ENCODE measurements at regions not wholly inside any gene's neighbourhood (a gene's known extent, or its start where the extent isn't known, plus 50 kb on each side); places are given as distances from the start of the nearest gene placed in this dataset.

DNA sequence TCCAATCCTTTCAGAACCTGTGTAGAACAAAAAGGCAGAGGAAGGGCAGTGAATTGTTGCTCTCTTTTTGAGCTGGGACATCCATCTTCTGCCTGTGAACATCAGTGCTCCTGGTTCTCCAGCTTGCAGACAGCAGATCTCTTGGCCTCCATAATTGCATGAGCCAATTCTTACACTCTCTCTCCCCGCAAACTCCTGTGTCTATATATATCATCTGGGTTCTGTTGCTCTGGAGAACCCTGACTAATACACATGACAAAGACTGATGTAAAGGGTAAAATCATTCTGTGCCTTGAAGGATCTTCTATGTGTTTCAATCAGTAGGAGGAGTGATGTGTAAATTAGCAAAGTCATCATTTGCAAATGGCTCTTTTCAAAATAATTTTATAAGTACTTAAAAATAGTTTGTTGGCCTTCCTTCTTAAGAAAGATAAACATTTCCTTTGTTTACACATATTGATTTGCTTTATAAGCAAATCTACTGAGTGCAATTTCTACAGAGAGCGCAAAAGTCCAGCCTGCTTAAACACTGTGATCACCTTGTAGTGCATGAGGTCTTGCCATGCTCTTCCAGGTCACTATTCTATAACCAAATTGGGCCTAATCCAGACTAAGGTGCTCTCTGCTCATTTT lies 154.9 kb upstream of the ANKRD28 start:
- no peak for DNase-seq

DNA sequence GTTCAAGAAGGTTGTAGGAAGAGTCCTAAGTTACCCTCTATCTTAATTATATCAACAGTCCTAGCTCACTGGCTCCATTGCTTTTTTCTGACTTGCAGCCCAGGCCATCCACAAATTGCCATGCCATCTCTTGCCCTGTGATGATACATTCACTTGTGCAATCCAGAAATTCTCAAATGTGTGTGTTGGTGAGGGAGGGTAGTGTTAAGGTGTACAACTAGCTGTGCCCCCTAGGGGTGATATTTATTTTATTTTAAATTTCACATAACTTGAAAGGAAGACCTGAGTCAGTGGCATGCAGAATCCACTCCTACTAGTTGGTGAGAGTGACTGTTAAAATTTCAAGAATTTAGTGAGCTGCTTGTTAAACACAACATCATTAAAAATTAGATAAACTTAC lies 156.1 kb upstream of the ANKRD28 start:
- DNase-seq, result no peak

- DNase-seq, result no peak
These were observed 158.2 kb upstream of the ANKRD28 start for GRCh38 chr3:15955968-15956367.

DNA sequence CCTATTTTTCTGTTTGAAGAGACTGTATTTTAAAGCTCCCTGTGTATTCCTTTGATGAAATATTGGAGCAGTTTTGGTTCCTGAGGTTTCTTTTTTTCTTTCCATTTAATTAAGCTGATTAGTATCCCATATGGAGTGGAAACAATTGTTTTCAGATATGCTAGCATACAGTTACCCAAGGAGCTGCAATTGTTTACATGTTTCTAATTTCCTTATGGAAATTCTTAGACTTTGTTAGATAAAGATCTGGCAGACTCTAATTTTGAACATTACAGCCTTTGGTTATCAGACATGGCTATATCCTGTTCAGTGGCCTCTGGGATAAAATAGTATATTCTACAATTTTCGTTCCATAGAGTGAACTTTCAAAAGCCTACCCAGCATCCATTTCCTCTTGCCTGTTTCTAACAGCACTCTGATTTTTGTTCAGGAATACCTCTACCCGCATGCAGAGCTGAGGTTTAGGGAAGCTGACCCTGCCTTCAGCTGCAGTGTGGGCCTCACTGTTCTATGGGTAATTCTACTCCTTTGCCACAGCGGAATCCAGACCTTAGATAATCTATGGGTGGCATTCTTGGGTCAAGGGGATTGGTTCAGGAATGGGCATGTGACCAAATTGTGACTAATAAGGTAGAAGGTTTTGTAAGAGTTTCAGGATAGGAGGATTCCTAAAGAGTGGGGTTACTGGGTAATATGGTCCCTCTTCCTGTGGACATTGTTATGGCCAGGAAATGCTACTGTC lies 161.1 kb upstream of the ANKRD28 start:
- DNase-seq, result peak; percentile 29

DNA sequence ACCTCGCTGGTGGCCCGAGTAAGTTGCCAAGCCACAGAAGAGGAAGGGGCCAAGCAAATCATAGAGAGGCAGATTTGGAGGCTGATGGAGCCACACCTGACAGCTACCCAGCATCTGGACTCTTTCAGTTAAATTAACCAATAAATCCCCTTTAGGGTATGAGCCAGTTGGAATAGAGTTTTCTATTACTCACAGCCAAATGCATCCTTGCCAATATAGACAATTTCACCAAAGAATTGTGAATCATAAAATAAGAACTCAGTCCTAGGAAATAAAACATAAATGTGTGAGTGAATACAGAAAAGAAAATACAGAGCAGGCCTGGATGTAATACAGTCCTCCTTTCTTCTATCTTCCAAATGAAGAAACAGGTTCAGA lies 161.6 kb upstream of the ANKRD28 start:
- DNase-seq, result peak; percentile 35

DNA sequence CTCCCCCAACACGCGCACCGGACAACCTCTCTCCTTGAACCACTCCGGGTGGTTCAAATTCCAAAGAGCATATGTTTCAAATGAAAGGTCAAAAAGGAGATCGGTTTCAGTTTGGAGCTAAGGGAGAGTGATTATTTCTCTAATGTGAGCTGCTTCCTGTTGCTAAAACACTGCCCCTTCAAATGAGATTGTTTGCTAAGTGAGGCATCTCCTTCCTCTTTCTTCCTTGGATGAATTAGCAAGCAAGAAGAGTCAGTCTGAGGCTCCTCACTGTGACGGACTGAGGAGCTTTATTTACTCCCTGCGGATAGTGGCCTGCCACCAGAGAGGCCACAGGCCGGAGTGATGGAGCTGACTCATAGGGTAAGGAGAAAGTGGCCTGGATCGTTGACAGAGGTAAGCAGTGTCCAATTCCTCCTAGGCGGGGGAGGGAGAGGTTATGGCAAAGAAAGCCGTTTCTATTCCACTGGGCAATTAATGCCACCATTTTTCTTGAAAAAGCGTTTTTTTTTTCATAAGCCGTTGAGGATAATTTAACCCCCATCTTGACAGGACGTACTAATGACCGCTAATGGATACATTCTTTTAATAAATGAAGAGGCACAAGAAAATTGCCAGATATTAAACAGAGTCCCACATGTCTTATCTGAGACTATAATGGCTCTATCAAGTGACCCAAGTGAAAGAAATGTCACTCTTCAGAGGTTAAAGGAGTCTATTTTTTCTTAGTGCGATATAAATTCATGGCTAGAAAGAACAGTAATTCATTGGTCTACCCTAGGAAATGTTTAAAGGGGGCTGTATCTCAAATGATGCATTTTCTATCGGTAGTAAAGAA lies 167.0 kb upstream of the ANKRD28 start:
- peak; percentile 64 for DNase-seq

DNA sequence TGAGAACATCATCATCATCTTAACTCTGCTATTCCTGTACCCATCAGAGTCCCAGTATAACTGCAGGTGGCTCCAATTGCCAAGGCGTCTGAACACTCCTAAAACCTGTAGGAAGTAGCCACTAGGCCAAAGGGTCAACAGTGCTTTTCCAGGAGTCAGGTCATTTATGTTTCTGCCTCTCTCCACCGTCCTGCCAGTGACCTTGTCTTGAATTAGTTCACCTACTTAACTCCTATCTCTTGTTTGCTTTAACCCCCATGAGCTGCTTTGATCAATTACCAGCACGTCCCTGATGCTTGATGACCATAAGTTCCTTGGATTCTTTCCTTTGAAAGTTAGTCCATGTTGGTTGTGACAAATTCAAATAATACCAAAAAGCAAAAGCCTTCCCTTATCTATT lies 169.8 kb upstream of the ANKRD28 start:
- DNase-seq, result no peak

DNA sequence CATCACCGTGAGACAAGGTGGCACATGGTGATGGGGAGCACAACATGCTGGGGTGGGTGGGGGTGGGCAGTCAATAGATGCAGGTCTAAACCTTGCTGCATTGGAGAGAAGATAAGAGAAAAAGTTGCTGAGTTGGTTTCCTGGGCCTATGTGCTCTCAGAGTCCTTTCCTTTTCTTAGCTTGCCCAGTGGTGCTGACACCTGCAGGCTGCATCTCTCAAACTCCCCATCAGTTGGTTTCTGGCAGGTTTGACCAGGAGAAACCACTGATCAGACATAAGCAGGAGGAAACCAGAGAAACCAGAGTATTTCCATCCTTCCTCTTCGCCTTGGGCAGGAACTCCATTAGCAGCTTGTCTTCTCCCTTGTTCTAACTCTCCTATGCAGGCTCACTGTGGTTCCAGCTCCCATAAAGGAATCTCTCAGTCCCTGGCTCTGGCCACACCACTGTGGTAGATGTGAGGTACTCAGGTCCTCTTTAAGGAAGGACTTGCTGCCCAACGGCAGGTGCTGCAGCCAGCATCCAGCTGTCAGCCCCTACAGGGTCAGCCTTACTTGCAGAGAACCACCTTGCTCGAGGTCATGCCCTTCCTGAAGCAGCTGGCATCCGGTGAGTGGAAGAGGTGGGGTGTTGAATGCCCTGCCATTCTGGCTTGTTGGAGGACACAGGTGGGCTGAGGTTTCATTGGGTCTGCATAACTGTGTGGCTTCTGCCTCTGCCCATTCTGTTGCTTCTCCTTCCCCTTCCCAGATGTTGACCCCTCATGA lies 172.3 kb upstream of the ANKRD28 start:
- DNase-seq, result no peak

GRCh38 chr3:15973414-15973813 lies 175.6 kb upstream of the ANKRD28 start:
- no peak for DNase-seq

GRCh38 chr3:15973940-15974339 lies 176.2 kb upstream of the ANKRD28 start:
- DNase-seq, result no peak

GRCh38 chr3:15974647-15975046 lies 176.9 kb upstream of the ANKRD28 start:
- DNase-seq, result no peak

DNA sequence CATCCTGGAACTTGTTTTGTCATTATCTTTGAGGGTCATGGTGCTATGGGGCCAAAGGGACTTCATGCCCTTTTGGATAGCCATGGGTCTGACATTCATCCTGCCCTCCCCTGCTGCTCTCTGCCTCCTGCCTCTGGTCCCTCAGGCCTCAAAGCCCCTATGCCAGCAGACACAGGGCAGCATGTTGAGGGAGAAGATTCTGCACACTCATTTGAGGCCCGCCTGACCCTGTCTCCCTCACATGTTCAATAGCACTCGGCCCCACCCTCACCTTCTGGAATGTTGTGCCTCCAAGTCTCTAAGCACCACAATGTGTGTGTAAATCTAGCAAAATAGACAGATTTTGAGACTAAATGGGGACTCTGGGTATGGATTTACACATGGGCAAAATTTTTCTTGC lies 178.7 kb upstream of the ANKRD28 start:
- no peak for DNase-seq

- no peak for DNase-seq
These were observed 179.3 kb upstream of the ANKRD28 start for GRCh38 chr3:15977090-15977489.

DNA sequence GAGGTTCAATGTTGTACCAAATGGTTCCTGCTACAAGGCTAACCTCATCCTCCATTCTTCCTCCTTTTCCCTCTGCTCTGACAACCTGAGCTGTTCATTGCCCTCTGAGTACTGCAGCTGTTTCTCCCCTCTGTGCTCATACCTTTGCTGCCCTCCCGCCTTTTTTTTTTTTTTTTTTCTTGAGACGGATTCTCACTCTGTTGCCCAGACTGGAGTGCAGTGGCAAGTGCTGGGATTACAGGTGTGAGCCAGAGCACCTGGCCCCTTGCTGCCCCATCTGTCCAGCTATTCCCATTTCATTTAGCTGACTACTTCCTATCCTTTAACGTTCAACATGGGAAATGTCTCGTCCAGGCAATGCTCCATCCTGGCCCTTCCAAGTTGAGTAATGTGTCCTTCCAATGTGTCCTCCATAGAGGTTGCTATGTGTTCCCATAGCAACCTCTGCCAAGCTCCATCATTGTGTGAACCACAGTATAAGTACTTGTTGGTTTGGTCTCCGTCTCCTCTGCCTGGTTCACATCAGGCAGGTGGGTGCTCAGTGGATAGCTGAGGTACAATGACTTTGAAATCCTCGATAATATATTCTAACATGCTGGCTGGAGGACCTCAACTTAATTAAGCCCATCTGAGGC lies 179.9 kb upstream of the ANKRD28 start:
- no peak for DNase-seq

GRCh38 chr3:15978801-15979200 lies 181.0 kb upstream of the ANKRD28 start:
- DNase-seq, result no peak

- no peak for DNase-seq
These were observed 181.7 kb upstream of the ANKRD28 start for GRCh38 chr3:15979495-15979894.

GRCh38 chr3:15979900-15980299 lies 182.1 kb upstream of the ANKRD28 start:
- DNase-seq, result no peak

GRCh38 chr3:15982243-15982642 lies 184.5 kb upstream of the ANKRD28 start:
- no peak for DNase-seq

DNA sequence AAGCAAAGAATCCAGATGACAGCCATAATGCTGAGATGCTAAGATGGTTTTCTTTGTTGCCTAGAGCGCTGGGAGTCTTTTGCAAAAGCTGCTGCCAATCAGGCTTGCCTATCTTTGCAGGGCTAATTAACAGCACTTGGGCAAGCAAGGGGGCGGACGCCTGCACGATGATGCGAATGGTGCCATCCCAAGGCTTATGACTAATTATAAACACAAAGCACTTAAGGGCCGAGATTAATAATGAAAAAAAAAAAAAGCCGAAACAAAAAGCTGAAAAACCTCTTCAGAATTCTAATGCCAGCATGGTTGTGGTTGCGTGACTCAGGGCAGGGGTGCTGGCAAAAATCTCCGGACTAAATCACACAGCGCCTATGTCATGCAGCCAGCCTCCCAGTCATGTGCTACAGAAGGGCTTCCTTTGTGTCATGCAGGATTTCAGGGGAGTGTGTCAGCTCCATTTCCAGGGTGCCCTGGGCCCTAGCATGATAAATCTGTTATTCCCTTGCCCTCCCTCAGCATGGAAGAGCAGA lies 185.0 kb upstream of the ANKRD28 start:
- DNase-seq, result peak; percentile 99

- peak; percentile 85 for DNase-seq
These were observed 185.5 kb upstream of the ANKRD28 start for GRCh38 chr3:15983232-15983631.

DNA sequence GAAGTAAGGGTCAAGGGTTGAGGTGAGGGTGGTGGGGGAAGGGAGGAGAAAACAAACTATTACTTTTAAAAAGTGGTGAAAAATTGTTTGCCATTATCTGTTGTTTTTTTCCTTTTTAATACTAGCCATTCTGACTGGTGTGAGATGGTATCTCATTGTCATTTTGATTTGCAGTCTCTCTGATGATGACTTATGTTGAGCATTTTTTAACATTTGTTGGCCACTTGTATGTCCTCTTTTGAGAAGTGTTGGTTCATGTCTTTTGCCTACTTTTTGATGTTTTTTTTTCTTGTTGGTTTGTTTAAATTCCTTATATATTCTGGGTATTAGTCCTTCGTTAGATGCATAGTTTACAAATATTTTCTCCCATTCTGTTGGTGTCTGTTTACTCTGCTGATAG lies 185.9 kb upstream of the ANKRD28 start:
- DNase-seq, result peak; percentile 23

- DNase-seq, result no peak
These were observed 185.1 kb upstream of the GALNT15 start for GRCh38 chr3:15989419-15989818.
